ENCODE measurements at regions not wholly inside any gene's neighbourhood (a gene's known extent, or its start where the extent isn't known, plus 50 kb on each side); places are given as distances from the start of the nearest gene placed in this dataset.
"Not testable (repeated sequence)": the region's sequence is repeated elsewhere in the genome, so short reads cannot be mapped to it uniquely, and the experiment has no call there.

- DNase-seq, result peak; percentile 75
Measured at GRCh38 chrX:86887341-86887740, 630.3 kb upstream of the KLHL4 start.

- DNase-seq, result no peak
Measured at GRCh38 chrX:86910027-86910426, 607.6 kb upstream of the KLHL4 start.

DNA sequence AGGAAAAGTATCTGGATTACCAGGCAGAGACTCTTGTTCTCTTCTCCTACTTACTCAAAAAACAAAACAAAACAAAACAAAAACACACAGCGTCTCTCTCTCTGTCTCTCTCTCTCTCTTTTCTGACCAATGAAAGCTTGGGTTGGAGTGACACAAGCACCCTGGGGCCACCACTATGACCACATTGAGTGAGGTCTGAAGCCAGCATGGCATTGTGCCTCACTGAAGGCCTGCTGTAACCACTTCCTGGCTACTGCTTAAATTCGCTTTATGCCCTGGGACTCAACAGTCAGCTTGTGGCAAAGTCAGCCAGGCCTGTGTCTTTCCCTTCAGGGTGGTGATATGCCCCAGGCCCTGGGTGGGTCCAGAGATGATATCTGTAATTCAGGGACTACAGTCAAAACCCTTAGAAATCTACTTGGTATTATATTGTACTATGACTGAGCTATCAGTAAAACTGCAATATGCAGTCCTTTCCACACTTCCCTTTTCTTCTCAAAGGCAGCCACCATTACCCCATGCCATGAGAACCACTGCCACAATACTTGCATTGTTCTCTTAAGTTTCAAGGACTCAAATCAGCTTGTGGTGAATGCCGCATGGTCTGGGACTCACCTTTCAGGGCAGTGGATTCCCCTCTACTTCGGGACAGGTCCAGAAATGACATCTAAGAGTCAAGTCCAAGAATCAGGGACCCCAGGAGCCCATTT is 606.8 kb upstream of the KLHL4 start:
- no peak for DNase-seq

- no peak for DNase-seq
Measured at GRCh38 chrX:86914569-86914968, 603.0 kb upstream of the KLHL4 start.

DNA sequence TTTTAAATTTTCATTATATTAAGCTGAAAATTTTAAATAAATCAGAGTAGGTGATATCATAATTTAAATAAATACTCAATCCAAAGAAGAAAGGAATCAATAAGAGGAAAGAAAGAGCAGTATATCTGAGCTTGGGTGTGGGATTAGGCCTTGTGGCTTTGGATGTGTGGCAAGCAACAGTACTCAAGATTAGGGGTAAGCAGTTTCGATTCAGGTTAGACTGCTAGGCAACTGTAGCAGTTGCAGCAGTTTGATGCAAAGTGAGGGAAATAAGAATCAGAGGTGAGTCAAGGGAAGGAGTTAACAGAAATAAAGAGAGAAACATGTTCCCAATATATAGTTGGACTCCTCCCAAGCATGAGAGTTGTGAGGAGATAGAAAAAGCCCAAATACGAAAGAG is 599.6 kb upstream of the KLHL4 start:
- DNase-seq, result no peak

DNA sequence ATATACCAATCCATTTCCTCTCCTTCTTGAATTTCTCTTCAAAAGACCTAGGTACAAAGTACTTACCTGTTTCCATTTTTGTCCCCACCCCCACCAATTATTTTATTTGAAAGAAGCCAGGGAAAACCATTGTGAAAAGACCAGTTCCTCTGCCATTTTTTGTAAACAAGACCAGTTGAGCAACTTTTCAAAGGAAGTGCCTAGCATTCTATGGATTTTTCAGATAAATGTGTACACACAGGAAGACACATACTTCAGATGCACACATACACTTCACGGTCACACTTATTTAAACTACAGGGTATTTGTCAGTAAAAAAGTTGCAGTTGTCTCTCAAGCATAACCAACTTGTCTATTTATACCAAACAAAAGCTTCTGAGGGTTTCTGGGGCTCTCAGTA is 587.2 kb upstream of the KLHL4 start:
- no peak for DNase-seq

DNA sequence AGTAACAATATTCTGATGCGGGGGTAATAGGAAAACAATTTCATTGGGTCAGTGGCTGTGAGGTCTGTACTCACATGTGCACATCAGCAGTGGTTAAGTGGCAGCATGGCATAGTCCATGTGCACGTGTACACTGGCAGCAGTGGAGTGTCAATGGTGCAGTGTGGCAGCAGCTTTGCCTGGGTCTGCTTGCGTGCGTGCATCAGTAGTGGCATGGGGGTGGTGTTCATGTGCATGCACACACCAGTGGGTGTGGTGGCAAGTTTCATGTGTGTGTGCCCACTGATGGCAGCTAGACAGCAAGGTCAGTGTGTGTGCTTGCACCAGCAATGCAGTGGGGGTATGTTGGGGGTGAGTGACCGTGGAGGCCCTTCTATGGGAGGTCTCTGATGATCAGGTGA is 581.6 kb upstream of the KLHL4 start:
- no peak for DNase-seq

GRCh38 chrX:86946569-86946968 is 571.0 kb upstream of the KLHL4 start:
- peak; percentile 55 for DNase-seq

GRCh38 chrX:86964321-86964720 is 553.3 kb upstream of the KLHL4 start:
- DNase-seq, result no peak

- DNase-seq, result no peak
Measured at GRCh38 chrX:86981326-86981879, 536.2 kb upstream of the KLHL4 start.

DNA sequence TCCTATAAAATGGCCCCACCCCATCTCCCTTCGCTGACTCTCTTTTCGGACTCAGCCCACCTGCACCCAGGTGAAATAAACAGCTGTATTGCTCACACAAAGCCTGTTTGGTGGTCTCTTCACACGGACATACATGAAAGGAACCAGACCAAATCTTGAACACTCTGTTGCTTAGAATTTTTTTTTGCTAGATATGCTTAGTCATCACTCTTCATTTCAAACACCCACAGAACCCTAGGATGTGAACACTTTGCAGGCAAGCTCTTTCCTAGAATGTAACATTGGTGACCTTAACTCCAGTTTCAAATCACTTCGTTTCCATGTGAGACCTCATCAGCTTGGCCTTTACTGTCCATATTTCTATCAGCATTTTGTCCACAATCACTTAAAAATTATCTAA is 530.3 kb upstream of the KLHL4 start:
- not testable (repeated sequence) for DNase-seq

DNA sequence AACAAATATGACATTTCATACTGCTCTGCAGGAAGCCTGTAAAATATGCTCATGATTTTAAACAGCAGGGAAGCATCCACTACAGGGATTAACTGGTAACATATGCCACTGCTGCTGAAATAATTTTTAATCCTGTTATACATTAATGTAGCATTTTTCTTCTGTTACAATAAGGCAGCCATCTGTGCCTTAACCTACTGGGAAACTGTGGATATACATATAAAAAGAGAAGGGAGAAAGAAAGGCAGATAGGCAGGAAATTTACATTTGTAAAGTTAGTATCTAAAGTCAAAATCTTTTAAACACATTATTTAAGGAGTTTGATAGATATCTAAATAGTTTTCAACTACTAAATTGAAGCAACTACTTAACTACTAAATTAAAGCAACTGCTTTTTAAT is 514.6 kb upstream of the KLHL4 start:
- DNase-seq, result no peak

GRCh38 chrX:87005183-87005582 is 512.4 kb upstream of the KLHL4 start:
- DNase-seq, result no peak

DNA sequence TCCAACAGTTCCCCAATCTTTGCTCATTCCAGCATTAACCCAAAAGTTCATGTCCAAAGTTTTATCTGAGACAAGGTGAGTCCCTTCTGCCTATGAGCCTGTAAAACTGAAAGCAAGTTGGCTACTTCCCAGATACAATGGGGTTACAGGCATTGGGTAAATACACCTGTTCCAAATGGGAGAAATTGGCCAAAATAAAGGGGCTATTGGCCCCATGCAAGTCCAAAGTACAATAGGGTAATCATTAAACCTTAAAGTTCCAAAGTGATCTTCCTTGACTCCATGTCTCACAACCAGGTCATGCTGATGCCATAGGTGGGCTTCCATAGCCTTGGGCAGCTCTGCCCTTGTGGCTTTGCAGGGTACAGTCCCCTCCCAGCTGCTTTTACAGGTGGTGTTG is 511.7 kb upstream of the KLHL4 start:
- DNase-seq, result no peak

DNA sequence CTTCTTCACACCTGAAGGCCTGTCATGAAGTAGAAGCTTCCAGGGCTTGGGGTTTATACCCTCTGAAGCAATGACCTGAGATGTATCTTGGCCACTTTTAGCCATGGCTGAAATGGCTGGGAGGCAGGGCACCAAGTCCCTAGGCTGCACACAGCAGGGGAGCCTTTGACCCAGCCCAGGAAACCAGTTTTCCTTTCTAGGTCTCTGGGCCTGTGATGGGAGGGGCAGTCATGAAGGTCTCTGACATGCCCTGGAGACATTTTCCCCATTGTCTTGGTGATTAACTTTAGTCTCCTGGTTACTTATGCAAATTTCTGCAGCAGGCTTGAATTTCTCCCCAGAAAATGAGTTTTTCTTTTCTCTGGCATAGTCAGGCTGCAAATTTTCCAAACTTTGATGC is 511.0 kb upstream of the KLHL4 start:
- DNase-seq, result no peak

DNA sequence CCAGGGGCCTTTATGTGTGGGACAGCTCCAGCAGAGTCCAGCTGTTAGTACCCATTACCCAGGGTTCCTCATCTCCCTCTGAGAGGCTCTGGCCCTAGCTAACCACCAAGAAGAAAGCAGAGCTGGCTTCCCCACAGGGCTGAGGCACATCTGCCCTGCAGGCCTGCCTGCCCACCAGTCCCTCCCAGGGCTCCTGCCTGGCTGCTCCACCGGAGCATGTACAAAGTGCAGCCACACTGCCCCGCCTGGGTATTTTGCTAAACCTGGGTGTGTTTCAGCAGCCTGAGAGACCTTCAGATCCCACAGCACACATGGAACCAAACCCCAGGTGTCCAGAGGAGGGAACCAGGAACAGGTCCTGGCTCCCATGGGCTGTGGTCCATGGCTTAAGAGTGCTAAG is 500.4 kb upstream of the KLHL4 start:
- DNase-seq, result no peak

- DNase-seq, result not testable (repeated sequence)
Measured at GRCh38 chrX:87033115-87033514, 484.5 kb upstream of the KLHL4 start.

- DNase-seq, result no peak
Measured at GRCh38 chrX:87045352-87045751, 472.2 kb upstream of the KLHL4 start.

DNA sequence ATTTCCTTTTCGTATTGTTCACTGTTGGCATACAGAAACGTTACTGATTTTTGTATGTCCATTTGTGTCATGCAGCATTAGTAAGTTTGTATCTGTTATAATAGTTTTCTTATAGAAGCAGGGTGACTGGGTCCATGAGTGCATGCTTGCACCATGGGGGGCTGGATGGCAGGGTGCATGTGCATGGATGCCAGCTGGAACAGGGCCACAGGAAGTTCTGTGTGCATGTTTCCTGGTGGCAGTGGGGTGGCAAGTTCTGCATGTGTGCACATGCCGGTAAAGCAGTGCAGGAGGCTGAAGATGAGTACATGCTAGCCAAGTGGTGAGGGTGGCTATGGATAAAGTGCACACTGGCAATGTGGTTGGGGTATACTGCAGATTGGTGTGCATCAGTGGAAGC is 468.0 kb upstream of the KLHL4 start:
- DNase-seq, result no peak

- no peak for DNase-seq
Measured at GRCh38 chrX:87063642-87064041, 454.0 kb upstream of the KLHL4 start.

DNA sequence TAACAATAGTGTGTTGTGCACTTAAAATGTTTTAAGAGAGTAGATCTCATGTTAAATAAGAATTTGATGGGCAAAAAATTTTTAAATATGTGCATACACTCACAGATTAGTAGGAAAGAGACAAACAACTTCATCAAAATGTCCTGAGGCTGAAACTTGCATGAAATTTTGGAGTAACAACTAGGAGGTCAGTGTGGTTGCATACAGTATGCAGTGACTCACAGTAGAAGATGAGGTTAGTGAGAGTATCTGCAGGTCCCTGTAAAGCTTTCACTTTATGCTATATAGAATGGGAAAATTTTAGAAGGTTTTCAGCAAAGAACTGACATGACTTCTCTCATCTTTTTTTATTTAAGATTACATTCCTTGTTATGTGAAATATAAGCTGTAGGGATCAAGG is 453.1 kb upstream of the KLHL4 start:
- no peak for DNase-seq

GRCh38 chrX:87067795-87068369 is 449.7 kb upstream of the KLHL4 start:
- DNase-seq, result no peak

- DNase-seq, result no peak
Measured at GRCh38 chrX:87078231-87078630, 439.4 kb upstream of the KLHL4 start.

DNA sequence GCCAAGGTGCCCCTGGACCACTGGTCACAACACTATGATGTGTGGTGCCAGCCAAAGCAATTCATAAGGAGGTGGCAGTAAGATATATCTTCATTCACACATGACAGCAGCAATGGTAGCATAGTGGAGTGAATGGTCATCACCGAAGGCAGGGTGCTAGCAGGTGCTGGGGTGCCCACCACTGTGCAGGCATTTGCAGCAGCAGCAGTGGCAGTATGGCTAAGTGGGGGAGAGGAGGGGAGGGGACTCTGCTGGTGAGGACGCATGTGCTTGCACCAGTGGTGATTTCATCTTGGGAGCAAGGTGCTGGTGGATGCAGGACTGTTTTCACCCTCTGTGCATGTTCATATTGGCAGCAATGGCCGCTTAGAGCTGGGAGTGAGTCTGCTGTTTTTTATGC is 419.1 kb upstream of the KLHL4 start:
- no peak for DNase-seq

DNA sequence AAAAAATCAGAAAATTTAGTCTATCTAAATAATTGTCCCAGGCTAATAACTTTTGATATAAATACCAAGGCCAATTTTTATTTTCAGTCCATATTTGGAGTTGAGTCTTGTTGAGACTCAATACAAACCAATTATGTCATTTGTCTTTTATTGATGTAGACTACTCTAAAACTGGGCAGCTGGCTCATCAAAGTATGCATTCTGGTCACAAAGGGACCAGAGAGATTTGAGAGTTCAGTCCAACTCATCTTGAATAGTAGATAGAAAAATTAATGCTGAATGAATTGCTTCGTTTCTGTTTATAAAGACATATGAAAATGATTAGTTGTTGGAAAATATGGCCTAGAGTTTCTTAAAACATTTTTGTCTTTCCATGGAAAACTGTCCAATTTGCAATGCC is 412.5 kb upstream of the KLHL4 start:
- no peak for DNase-seq

All from NCI-H69 (cell line).